Hindlimb muscle (tissue), 1 donor: ENCODE measurements at regions not wholly inside any gene's neighbourhood (a gene's known extent, or its start where the extent isn't known, plus 50 kb on each side); places are given as distances from the start of the nearest gene placed in this dataset.
"Not testable (repeated sequence)": the region's sequence is repeated elsewhere in the genome, so short reads cannot be mapped to it uniquely, and the experiment has no call there.

Experiments
- DNase-seq: peaks from one replicate; pipeline ENCODE4 v3.0.0-alpha.2; 2013

DNA sequence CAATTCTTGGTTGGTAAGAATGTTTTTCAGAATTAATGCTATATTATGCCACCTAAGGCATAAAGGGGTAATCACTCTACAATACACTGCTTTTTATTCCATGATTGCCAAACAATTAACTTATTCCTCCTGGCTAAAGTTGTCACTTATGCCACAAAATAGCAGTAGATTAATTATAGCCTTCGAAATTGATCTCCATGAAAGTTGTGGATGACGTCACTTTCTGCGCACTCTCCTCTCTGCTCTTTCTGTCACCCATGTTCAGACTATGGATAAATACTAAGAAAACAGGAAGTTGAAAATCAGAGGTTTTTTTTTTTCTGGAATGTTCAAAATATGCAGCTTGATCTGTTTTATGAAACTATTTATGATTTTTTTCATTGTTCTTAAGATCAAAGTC lies 790.1 kb upstream of the CNTN5 start:
- no peak for DNase-seq

DNA sequence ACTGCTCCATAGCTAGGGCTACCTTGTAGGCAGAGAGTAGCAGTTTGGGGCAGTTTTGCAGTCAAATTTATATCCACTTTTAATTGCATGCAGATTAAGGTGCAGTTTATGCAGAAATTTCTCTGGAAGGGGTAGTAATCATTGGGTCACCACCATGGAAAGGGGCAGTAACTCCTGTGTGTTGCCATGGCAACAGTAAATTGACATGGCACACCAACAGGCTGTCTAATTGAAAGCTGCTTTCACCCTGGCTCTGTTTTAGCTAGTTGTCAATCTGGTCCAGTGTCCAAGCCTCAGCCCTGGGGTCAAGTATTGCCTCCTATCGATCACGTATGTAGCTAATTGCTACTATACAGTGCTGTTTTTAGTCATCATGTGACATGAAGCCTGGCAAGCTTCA lies 786.1 kb upstream of the CNTN5 start:
- DNase-seq = no peak

DNA sequence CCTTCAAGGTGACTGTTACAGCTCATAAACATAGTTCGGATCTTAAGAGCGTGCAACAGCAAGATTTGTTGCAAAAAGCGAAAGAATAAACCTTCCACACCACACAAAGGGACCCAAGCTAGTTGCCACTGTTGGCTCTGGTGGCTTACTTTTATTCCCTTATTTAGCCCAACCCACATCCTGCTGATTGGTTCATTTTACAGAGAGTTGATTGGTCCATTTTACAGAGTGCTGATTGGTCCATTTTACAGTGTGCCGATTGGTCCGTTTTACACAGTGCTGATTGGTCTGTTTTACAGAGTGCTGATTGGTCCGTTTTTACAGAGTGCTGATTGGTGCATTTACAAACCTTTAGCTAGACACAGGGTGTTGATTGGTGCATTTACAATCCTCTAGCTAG lies 776.9 kb upstream of the CNTN5 start:
- no peak for DNase-seq

DNA sequence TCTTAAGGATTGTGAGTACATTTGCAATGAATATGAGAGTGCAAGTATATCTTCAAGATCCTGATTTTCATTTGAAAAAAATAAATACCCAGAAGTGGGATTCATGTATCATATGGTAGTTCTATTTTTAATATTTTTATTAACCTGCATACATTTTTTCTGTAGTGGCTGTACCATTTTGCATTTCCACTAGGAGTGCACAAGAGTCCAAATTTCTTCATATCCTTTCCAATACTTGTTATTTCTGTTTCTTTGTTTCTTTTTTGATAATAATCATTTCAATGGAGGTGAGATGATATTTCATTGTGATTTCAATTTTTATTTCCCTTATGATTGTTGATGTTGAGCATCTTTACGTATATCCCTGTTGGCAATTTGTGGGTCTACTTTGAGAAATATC lies 759.8 kb upstream of the CNTN5 start:
- DNase-seq = no peak

DNA sequence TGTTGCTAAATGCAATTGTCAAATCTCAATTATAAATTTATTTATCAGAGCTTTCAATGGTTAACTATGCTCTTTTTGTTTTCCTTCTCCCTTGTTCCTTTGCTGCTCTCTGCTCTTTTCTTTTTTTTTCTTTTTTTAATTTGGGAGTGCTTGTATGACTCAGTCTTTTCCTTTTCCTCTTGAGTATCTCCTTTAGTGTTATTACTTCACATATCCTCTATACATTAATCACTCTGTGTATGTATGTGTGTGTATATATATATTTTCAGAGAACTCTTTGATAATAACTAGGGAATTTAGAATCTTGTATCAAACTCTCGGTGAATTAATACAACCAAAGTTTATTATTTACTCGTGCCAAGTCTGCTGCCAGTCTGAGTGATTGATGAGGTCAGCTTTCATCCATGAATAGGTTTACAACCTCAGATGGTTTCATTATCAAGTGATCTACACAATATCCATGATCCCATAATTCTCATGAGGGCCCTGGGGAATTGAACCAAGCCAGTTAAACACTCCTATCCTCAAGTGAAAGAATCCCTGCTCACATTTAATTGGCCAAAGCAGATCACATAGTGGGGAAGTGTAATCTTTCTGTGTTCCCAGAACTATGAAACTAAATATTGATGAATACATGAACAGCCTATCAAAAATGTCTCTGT lies 743.4 kb upstream of the CNTN5 start:
- DNase-seq = no peak

DNA sequence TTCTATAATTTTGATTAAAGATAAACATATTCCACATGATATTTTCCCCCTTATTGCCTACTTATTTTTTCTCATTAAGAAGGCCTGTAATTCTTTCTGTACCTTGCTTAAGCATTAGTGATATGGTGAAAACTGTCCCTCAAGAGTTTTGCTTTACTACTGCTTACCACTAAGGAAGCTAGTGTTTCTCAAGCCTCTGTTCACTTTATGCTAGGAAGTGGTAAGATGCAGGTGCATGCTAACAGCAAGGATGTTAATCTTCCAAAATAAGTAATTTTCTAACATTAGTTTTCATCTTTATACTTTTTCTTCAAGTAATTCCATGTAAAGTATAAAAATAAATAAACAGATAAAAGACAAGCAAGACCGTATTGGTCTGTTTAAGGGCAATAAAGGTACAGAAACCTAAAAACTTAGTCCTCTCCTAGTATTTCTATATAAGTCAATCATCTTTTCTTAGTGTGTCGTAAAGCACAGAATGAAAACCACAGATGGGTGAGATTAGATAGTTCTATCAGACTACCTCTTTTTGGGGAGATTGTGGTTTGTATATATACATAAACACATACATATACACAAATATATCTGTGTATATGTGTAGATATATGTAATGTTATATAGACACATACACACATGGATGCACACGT lies 731.0 kb upstream of the CNTN5 start:
- no peak for DNase-seq

DNA sequence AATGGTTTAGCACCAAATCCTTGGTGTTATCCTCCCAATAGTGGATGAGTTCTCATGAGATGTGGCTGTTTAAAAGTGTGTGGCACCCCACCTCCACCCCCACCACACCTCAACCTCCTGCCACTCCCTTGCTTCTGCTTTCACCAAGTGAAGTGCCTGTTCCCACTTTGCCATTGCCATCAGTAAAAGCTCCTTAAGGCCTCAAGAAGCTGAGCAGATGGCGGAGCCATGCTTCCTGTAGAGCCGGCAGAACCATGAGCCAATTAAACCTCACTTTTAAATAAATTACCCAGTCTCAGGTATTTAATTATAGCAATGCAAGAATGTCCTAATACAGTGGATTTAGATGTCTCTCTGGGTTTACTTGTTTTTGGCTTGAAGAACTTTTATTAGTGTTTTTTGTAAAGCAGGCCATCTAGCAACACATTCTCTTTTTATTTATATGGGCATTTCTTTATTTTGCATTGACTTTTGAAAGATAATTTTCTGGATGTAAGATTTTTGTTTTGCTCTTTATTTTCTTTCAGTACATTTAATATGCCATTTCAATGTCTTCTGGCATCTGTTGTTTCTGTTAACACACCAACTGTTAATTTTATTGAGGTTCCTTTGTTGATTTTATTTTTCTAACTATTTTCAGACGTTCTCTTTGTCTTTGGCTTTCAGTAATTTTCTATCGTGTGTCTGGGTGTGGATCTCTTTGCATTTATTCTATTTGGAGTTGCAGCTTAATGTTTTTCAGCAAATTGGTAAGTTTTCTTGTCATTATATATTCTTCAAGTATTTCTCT lies 724.5 kb upstream of the CNTN5 start:
- DNase-seq = no peak

DNA sequence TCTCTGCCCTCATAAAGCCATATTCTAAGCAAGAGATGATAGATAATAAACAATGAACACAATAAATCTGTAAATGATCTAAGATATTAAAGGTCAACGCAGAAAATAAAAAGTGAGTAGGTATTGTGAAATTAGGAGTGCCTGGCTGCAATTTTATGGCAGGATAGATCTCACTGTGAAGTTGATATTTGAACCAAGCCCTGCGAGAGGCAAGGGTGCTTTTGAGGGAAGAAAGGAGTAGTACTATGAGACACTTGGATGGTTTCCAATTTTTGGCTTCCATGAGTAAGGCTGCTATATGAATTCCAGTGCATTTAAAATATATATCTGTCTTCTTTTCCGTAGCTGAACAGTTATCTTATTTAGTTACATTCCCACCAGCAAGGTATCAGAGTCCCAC lies 720.0 kb upstream of the CNTN5 start:
- DNase-seq = no peak

DNA sequence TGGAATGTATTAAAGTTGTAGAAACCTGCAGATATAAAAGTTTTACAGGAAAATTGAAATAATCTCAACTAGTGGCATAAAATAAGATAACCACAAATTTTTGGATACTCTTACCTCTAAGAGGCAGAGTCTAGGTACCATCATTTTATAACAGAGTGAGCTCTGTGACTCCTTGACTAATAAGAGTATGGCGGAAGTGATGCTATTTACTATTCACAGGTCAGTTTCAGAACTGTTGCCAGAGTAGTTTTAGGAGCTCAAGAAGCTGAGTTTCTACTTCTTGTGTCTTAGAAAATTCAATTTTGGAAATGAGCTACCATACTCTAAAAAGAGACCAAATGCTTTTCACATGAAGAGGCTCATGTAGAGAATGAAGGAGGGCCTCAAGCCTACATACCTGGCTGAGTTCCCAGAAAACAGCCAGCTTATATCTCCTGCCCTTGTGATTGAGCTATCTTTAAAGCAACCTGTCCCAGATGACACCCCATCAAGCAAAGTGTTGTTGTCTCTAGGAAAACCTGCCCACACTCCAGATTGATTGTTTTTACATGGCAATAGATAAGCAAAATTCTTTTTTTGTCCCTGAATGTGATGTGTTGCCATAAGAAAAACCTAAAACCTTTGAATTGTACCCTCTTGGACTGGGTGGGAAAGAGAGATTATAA lies 712.8 kb upstream of the CNTN5 start:
- no peak for DNase-seq

DNA sequence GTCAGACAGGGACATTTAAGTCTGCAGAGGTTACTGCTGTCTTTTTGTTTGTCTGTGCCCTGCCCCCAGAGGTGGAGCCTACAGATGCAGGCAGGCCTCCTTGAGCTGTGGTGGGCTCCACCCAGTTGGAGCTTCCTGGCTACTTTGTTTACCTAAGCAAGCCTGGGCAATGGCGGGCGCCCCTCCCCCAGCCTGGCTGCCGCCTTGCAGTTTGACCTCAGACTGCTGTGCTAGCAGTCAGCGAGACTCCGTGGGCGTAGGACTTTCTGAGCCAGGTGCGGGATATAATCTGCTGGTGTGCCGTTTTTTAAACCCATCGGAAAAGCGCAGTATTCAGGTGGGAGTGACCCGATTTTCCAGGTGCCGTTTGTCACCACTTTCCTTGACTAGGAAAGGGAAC lies 690.4 kb upstream of the CNTN5 start:
- DNase-seq = not testable (repeated sequence)

DNA sequence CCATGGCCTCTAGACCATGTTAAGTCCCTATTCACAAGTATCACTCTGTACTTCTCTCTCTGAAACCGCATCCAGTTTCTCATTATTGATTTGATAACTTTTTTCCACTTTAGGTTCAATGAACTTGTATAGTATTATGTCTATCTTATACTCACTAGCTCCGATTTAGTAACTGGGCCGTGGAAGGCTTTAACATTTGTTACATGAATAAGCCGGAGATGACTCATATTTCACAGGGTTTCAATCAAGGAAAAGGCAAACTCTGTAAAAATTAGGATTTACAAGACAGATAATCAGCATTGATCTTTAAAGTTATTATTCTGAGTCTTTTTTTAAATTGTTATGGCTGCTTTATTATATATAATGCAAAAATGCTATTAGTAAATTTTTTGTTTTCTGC lies 662.2 kb upstream of the CNTN5 start:
- DNase-seq = no peak

DNA sequence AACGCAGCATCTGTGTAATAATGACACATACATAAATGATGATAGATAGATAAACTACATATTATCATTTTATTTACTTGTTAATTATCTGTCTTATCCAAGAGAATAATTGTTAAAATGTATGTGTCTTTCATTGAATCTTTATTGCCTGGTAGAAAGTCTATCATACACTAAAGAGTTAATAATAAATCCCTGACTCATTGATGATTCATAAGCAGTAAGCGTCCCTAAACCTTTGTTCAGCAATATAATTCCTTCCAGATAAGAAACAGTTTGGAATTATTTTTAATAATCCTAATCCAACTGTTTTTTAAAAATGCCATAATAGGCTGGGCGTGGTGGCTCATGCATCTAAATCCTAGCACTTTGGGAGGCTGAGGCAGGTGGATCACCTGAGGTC lies 655.6 kb upstream of the CNTN5 start:
- no peak for DNase-seq

DNA sequence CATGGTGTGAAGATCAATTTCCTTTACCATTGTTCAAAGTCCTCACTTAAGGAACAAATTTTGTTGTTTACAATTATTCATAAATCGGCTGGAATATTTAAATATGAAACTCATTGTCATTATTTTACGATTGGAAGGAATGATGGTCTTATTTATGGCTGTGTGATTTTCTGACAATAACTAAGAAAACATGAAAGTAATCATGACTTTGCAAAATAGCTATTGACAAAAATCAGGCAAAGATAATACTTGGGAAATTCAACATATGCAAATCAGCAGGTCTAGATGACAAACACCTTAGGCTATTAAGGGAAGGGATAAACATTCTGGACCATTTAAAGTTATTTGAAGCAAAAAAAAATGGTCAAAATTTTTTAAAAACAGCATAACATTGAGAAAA lies 654.8 kb upstream of the CNTN5 start:
- DNase-seq = no peak

DNA sequence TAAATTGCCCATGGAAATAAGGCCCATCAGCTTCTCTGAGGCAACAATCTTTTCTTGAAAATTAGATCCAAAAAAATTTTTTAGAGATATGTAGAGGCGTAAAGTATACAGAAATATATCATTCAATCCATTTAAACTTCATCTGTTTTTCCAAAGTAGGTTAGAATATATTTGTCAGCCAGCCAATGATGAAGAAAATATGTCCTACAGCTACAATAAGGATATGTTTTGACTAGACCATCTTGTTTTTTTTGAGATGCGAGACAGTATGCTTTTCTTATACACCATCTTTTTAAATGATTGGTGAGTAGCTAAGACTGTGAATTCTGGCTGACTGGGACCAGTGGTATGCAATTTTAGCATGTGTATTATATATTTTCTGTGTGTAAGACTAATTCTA lies 630.4 kb upstream of the CNTN5 start:
- no peak for DNase-seq

DNA sequence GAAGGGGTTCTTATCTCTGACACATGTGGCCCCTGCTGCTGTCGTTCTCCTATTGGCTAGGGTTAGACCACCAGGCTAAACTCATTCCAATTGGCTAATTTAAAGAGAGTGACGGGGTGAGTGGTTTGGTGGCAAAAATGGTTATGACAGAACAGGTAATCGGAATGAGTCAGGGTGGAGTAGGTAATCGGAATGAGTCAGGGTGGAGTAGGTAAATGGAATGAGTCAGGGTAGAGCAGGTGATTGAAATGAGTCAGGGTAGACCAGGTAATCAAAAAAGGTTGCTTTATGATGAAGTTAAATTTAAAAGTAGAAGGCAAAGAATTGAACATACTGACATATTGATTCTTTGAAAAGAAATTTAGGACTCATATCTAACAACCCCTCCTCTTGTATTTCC lies 626.2 kb upstream of the CNTN5 start:
- not testable (repeated sequence) for DNase-seq

DNA sequence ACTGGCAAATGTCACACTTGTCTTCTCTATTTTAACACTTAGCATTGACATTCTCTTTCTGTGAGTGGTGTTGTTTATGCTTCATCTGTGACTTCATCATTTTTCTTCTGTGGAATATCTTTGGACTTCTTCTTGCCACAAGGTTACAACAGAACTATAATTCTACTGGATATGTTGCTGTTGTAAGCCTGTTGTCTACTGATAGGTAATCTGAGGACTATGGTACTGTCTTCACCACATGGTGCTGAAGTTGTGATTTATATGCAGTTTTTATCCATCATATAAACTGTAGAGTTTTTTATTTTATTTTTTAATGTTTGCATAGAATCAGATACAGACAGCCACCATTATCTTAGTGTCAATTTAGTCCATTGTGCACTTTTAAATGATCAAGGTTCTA lies 622.2 kb upstream of the CNTN5 start:
- DNase-seq = no peak

DNA sequence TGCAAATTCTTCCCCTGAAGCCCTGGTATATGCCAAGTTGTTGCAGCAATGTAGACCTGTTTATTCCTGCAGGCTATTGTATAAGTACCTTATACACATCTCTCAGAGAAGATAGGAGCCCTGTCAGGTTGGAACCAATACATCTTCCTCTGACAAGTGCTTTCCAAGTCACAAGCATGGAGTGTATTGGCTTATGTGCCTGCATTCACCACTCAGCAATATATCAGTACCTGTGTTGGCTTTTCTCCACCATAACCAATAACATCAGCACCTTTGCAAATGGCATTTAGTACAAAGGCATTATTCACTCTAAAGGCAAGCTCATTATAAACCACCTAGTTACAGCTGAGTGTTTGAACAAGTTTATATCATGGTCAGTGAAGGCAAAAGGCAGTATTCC lies 611.7 kb upstream of the CNTN5 start:
- DNase-seq = no peak

DNA sequence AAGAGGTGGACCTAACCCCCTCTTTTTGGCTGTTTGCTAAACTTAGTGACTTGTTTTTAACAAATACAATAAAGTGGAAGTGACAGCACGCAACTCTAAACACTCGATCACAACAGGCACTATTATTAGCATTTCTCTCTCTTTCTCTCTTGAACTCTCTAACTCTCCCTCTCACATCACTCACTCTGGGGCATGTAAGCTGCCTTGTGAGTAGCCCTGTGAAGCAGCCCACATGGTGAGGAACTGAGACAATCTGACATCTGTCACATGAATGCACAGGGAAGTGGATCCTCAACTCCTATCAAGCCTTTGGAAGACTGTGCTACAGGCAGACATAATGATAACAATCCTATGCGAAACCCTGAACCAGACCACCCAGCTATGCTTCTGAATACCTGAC lies 609.0 kb upstream of the CNTN5 start:
- no peak for DNase-seq

DNA sequence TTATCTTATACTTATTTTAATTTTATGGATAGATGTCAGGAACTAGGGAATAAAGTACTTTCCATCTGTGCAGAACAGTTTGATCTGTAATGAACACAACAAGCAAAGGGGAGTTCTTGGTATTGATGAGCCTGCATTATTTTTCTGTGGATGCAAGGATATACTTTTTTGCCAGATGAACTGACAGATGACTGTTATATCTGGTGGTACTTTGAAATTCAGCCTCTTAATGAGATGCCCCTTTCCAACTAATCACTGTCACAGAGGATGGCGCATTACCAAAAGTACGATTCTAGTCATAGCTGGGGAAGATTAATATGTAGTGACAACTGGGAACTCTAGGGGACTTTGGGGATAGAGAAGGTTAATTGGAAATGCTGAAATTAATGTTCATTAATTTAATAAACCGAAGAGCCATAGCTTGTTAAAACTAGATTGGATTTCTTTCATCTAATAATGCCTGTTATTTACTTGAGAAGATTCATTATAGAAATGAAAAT lies 603.4 kb upstream of the CNTN5 start:
- no peak for DNase-seq

DNA sequence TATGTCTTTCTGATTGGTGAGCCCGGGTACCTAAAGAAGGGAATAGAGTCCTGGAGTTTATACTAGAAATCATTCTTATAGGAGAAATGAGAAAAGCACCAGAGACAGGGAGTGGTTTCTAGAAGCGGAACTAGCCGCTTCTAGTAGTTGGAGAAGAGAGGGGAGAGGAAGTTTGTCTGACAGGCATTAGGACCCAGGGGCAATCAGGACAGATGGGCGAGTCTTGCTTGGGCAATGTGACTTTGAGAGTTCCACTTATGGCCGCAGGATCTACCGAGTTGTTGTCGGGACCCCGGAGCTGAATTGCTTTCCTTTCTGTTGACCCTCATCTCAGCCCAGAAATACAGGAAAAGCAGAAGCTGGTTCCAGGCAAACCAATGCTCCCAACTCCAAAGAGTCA lies 596.8 kb upstream of the CNTN5 start:
- DNase-seq = no peak

DNA sequence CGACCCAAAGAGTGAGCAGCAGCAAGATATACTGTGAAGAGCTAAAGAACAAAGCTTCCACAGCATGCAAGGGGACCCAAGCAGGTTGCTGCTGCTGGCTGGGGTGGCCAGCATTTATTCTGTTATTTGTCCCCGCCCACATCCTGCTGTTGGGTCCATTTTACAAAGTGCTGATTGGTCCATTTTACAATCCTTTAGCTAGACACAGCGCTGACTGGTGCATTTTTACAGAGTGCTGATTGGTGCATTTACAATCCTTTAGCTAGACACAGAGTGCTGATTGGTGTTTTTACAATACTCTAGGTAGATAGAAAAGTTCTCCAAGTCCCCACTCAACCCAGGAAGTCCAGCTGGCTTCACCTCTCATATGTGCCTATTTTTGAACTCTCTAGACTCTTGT lies 596.0 kb upstream of the CNTN5 start:
- DNase-seq = not testable (repeated sequence)

DNA sequence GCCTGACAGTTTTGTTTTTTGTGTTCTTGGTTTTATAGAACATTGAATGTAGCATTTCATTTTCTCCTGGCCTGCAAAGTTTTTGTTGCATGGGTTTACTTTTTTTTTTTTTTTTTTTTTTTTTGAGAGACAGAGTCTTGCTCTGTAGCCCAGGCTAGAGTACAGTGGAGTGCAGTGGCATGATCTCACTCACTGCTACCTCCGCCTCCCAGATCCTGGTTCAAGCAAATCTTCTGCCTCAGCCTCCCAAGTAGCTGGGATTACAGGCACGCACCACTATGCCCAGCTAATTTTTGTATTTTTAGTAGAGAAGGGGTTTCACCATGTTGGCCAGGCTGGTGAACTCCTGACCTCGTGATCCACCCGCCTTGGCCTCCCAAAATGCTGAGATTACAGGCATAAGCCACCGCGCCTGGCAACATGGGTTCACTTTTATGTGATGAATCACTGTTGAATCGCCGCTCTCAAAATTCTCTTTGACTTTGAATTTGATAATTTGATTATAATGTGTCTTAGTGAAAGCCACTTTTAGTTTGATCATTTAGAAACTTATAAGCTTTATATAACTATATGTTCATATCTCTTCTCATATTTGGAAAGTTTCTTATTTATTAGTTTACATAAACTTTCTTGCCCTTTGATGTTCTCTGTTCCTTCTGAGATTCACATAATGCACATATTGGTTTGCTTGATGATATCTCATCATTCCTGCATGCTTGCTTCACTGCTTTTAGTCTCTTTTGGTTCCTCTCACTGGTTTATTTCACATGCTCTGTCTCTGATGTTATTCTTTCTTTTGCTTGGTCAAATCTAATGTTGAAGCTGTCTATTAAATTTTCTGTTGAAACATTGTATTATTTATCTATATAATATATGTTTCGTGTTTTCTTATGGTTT lies 589.0 kb upstream of the CNTN5 start:
- no peak for DNase-seq
